Nephron (organoid): ENCODE measurements at regions not wholly inside any gene's neighbourhood (a gene's known extent, or its start where the extent isn't known, plus 50 kb on each side); places are given as distances from the start of the nearest gene placed in this dataset.

Source experiments
- H3K27ac Mint-ChIP-seq, 3 experiments: 2 replicates each; pipeline ENCODE4 v1.8.0; 2020; ENCODE audit warnings: mixed read lengths in 3 of 3, mild to moderate bottlenecking in 2 of 3, moderate library complexity in 1 of 3
- H3K27me3 Mint-ChIP-seq: 2 replicates; pipeline ENCODE4 v1.8.0; 2021; ENCODE audit warnings: low read depth, mild to moderate bottlenecking, moderate library complexity, mixed read lengths
- H3K36me3 Mint-ChIP-seq: 2 replicates; pipeline ENCODE4 v1.8.0; 2020; ENCODE audit warnings: low read depth, mixed read lengths
- H3K4me1 Mint-ChIP-seq: 2 replicates; pipeline ENCODE4 v1.8.0; 2020; ENCODE audit warnings: mixed read lengths
- H3K4me3 Mint-ChIP-seq, 3 experiments: 2 replicates each; pipeline ENCODE4 v1.8.0; 2020; ENCODE audit warnings: mild to moderate bottlenecking in 3 of 3, mixed read lengths in 3 of 3, moderate library complexity in 2 of 3
- H3K9me3 Mint-ChIP-seq: 2 replicates; pipeline ENCODE4 v1.8.0; 2020; ENCODE audit warnings: mixed read lengths
- CTCF ChIP-seq, 3 experiments: fragments of 200-600 bp; sonication (generic); IDR thresholded peaks; one replicate each; pipeline ENCODE4 v1.5.0; 2021; ENCODE audit warnings: antibody characterized with exemption in 3 of 3; ENCODE audit not compliant: unreplicated experiment in 3 of 3

DNA sequence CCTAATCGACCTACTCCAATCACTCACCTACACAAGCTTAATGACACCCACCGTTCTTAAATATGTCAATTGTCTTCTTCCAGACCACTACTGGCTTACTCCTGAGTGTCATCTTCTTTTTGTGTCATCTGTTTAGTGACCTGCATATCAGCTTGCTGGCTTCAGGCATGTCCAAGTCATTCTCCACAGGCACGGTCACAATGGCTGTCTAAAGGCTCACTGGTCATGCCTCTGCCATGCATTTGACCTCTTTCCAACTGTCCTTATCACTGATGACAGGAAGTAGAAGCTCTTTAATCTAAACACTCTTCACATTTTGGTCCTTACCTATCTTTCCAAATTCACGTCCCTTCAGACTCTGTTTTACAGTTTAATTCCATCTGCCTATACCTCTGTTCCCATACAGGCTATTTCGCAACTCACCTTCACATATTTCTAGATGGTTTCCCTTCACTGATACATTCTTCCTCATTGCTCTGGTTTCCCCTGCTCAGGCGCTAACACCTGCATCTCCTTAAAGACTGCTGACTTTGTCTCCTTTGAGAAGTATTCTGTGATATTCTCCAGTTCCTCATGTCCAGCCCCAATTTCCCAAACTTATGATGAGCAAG is 217.5 kb downstream of the TRIB2 start:
- no peak overlapping the region for H3K4me3 Mint-ChIP-seq
- no peaks in the 10 kb centered on the region for H3K36me3 Mint-ChIP-seq
- no peaks in the 10 kb centered on the region for H3K9me3 Mint-ChIP-seq
- no peak overlapping the region for H3K27ac Mint-ChIP-seq
- H3K27me3 Mint-ChIP-seq = peaks cover 4% of the 10 kb centered on the region
- H3K4me1 Mint-ChIP-seq = peaks cover 25% of the 10 kb centered on the region
- TF ChIP-seq CTCF (IDR thresholded peaks at IDR 0.05; ENCODE audit: unreplicated experiment in 3 of 3) = no peak

GRCh38 chr2:12935222-12935621 is 218.5 kb downstream of the TRIB2 start:
- peaks cover 4% of the 10 kb centered on the region for H3K27me3 Mint-ChIP-seq
- peak overlapping the region in 2 of 3 experiments; percentile 7 to 20 for H3K27ac Mint-ChIP-seq
- no peak overlapping the region for H3K4me3 Mint-ChIP-seq
- H3K4me1 Mint-ChIP-seq = peaks cover 16% of the 10 kb centered on the region
- H3K36me3 Mint-ChIP-seq = no peaks in the 10 kb centered on the region
- H3K9me3 Mint-ChIP-seq = no peaks in the 10 kb centered on the region
- no peak for TF ChIP-seq CTCF (IDR thresholded peaks at IDR 0.05; ENCODE audit: unreplicated experiment in 3 of 3)

DNA sequence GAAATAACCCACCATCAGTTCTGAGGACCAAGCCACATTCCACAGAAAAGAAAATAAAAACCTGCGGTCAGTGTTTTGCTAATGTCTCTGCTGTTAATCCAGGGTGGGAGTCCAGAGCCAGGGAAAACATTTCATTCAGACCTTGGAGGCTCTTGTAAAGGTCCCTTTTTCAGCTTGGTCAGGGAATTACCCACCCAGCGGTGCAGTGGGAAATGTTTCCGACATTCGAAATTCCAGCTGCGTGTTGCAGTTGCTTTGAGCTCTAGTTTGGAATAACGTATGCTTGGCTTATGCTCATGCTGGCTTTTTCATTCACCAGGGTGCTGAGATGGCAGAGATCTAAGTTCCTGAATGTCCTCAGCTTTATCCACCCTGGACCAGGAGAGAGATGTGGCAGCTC is 219.1 kb downstream of the TRIB2 start:
- H3K36me3 Mint-ChIP-seq = no peaks in the 10 kb centered on the region
- peaks cover 4% of the 10 kb centered on the region for H3K27me3 Mint-ChIP-seq
- H3K4me3 Mint-ChIP-seq = no peak overlapping the region
- H3K4me1 Mint-ChIP-seq = peaks cover 11% of the 10 kb centered on the region
- H3K27ac Mint-ChIP-seq = peak overlapping the region in 2 of 3 experiments; percentile 7 to 20
- TF ChIP-seq CTCF (IDR thresholded peaks at IDR 0.05; ENCODE audit: unreplicated experiment in 3 of 3) = no peak
- H3K9me3 Mint-ChIP-seq = no peaks in the 10 kb centered on the region

DNA sequence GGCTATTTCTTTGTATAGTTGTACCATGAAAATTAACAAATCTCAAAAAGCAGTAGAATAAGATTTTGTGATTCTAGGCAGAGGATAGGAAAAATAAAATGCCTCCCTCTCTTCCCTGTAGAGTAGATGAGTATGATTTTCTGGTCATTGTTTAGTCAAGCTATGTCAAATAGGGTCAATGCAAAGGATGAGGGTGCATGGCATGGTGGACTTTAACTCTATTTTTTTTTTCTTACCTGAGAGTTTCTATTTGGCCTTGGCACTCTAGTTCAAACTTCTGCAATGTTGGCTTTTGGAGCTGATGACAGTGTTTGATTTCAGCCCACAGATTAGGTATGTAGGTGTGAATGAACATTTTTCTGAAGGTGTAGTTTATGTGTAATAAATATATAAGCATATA is 224.5 kb downstream of the TRIB2 start:
- H3K4me1 Mint-ChIP-seq = no peaks in the 10 kb centered on the region
- H3K27ac Mint-ChIP-seq = no peak overlapping the region
- no peaks in the 10 kb centered on the region for H3K36me3 Mint-ChIP-seq
- no peak overlapping the region for H3K4me3 Mint-ChIP-seq
- H3K27me3 Mint-ChIP-seq = no peaks in the 10 kb centered on the region
- no peak for TF ChIP-seq CTCF (IDR thresholded peaks at IDR 0.05; ENCODE audit: unreplicated experiment in 3 of 3)
- no peaks in the 10 kb centered on the region for H3K9me3 Mint-ChIP-seq

GRCh38 chr2:12948231-12948960 is 231.7 kb downstream of the TRIB2 start:
- no peak for TF ChIP-seq CTCF (IDR thresholded peaks at IDR 0.05; ENCODE audit: unreplicated experiment in 3 of 3)
- Mint-ChIP-seq H3K27ac (peak overlapping the region in 2 of 3 experiments; percentile 15 to 26), H3K27me3 (no peaks in the 10 kb centered on the region), H3K9me3 (no peaks in the 10 kb centered on the region), H3K36me3 (no peaks in the 10 kb centered on the region), H3K4me3 (no peak overlapping the region), H3K4me1 (peaks cover 22% of the 10 kb centered on the region)

- H3K9me3 Mint-ChIP-seq = no peaks in the 10 kb centered on the region
- no peak overlapping the region for H3K4me3 Mint-ChIP-seq
- H3K4me1 Mint-ChIP-seq = peaks cover 22% of the 10 kb centered on the region
- TF ChIP-seq CTCF (IDR thresholded peaks at IDR 0.05; ENCODE audit: unreplicated experiment in 3 of 3) = no peak
- H3K36me3 Mint-ChIP-seq = no peaks in the 10 kb centered on the region
- peak overlapping the region in 2 of 3 experiments; percentile 26 to 56 for H3K27ac Mint-ChIP-seq
- no peaks in the 10 kb centered on the region for H3K27me3 Mint-ChIP-seq
Measured at GRCh38 chr2:12948961-12949353, 232.2 kb downstream of the TRIB2 start.
